HS-5 (cell line): ENCODE measurements at regions not wholly inside any gene's neighbourhood (a gene's known extent, or its start where the extent isn't known, plus 50 kb on each side); places are given as distances from the start of the nearest gene placed in this dataset.

Experiments
- DNase-seq: peaks from one replicate; pipeline ENCODE4 v3.0.0-alpha.2; 2012; ENCODE audit warnings: low read depth

DNA sequence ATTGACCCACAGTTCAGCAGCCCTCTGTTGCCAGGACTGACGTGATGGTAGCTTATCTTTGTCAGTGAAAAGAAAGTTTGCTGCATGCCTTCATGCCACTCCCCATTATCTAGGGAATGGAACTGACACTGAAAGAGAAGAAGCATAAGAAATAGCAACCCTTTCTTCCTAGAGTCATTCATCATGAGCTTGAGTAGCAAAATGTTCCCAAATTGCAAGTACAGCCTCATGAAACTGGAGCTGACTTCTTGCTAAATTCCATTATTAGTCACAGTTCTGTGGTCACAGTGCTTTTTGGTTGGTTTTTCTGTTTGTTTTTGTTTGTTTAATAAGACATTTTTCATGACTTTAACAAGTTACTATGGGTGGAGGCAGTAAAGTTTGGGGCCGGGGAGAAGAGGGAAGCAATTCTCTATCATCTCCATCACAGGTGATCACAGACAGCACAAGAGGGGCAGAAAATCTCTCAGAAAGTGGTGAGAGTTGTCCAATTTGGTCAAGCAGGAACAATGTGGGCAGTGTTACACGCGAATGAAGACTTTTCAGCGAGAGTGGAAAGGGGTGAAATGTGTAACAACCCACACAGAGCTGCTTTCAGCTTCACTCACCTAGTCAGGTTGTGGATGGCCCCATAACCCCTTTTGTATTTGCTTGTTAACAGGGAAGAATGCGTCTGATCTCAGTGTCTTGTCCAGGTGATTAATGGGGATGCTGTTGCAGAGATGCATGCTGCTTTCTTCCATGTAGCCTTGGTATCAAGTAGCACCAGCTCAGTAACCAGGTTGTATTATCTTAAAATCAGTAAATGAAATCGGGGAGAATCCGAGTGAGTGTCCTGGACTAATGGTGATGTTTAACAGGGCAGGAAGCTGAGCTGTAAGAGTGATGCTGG lies 440.4 kb downstream of the DMRT2 start:
- DNase-seq, result no peak

DNA sequence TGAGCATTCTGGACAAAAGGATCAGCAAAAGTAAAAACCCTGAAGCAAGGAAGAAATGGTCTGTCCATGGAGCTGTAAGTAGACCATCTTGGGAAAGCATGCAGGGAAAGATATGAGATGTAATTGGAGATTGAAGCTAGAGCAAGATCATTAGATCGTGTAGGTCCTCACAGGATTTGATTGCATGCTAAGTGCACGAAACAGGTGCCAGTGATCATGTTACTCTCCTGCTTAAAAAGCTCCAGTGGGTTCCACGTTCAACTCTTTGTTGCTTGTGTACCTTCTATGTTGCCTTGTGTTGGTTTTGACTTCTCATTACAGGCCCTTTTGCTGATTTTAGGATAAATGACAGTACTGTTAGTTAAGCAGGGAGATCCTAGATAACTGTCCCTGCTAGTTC lies 442.0 kb downstream of the DMRT2 start:
- DNase-seq, result no peak

DNA sequence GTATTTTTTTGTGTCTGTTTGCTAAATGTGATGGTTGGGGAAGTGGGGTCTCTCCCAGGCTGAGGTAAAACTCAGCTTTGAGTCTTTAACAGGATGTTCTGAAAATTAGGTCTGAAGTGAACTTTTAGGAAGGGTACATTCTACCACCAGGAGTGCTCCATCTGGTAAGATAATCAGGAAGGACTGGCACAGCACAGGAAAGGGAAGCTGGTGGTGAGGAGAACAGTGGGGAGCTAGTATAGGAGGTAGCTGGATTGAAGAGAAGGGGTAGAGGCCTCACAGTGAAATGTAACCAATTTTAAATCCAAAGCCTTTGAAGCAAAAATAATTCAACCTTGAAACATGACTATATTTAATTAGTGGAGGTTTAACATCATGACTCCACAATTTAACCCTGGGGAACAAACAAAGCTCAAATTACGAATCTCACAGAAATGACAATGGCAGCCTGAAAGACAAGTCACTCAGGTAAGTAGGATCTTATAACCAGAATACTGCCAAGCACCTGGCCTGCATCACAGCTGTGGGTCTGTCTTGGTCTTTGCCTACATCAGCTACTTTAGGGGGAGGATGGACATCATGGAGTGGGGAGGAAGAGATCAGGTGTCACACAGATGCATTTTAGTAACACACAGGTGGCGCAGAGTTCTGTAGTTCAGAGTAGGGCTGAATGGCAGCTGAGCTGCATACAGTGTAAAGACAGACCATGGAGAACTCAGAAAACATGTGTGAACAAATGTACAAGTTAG lies 445.3 kb downstream of the DMRT2 start:
- DNase-seq, result no peak

DNA sequence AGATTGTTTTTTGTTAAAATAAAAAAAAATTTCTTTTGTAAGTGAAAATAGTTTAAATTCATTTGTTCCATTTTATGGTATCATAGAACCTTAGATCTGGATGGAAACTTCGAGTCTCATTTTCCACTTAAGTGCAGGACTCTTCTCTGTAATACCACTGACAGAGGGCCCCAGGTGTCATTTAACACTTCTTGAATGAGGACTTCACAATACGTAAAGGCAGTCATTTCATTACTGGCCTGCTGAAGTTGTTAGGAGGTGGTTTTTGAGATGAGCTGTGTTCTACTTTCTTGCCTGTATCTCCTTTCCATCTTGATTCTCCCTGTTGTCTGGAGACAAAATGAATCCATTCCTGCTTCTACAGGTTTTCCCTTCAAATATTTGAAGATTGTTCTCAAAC lies 455.3 kb downstream of the DMRT2 start:
- DNase-seq, result no peak

DNA sequence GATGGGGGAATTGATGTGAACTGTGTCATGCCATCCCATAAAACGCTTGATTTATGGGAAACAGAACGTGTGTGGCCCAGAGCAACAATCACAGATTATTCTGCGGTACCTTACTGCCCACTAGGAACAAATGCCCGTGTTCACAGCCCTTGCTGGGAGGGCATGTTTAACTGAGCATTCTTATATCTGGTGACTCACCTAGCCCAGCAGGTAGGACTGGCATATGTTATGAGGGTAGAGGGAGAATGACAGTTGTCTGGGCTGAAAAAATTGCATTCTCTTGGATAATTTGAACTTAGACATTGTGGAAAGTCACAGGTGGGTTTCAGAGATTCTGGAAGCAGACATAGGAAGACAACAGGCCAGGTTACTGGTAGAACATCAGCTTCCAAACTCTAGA lies 460.6 kb downstream of the DMRT2 start:
- no peak for DNase-seq

DNA sequence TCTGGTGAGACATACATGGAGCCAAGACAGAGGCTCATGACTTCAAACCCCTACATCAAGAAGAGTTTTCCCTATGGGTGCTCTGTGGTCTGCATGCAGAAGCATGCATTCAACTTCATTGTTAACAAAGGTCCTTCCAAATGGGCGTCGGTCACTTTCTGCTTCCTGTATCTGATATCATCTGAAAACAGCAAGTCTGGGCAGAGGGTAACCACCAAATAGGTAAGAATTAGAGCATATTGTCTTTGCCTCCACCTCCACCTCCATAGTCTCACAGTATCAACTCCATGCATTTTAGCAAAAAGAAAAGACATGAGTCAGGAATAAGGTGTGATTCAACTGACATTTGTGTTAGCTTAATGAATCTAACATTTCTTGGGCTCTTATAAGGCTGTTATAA lies 462.9 kb downstream of the DMRT2 start:
- no peak for DNase-seq

DNA sequence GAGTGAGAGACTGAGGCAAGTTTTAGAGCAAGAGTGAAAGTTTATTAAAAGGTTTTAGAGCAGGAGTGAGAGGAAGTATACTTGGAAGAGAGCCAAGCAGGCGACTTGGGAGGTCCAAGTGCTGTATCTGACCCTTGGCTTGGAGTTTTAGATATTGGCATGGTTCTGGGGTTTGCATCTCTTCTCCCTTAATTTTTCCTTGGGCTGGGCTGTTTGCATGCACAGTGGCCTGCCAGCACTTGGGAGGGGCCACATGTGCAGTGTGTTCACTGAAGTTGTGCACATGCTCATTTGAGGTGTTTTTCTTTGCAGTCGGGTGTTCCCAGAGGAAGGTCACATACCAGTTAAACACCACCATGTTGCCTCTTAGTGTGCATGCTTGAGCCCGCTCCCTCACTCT lies 464.1 kb downstream of the DMRT2 start:
- DNase-seq, result no peak

DNA sequence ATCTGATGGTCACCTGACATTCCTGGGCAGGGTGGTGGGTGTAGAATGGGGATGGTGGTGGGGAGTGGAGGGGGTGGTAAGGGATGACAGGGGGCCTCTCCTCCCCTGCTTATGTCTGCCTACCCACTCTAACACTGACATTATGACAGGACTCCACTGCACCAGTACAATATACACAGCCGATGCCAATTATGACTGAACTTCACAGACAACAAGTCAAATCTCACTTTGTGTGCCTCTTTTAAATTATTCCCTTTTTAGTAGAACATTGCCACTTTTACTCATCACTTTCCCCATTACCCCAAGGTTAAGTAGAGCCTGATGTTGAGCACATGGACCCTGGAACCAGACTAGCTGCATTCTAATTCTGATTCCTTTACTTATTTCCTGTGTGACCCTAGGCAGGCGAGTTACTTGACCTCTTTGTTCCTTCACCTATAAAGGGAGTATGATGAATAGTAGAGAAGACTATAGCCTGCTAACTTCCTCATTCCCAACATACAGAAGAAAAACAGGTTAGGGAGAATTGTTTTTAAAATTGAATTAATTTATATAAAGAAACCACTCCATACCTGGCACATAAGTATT lies 464.7 kb downstream of the DMRT2 start:
- DNase-seq, result no peak

DNA sequence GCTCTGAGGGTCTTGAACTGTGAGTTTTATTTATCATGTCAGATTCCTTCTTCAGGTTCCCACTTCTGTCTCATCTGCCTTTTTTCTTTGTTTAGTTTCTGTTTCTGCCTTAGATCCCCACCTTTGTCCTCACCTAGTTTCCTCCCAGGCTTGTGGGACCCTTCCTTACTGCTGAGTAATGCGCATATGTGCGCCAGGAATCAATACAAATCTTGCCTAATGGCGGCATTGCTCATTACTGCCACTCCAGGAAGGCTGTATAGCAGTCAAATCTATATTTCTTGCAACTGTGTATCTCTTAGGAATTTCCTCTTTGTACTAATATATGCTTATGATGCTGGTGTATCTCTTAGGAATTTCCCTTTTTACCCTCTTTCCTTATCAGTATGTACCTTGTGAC lies 465.4 kb downstream of the DMRT2 start:
- no peak for DNase-seq

DNA sequence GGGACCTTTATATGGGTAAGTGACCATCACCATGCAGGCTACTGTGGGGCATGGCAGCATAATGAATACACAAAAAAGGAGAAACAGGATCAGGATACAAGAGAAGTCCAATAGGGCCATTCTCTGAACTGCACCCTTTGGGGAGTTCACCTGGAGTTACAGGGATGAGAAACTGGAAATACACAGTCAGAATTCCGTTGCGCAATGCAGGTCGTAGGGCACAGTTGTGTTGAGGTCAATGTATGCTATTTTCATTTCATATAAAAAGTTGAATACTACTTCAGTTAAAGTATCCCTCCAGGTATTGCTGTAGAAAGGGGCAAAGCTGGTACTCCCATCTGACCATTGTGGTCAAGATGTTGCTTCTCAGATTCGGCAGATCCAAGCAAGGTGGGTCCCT lies 471.4 kb downstream of the DMRT2 start:
- no peak for DNase-seq

DNA sequence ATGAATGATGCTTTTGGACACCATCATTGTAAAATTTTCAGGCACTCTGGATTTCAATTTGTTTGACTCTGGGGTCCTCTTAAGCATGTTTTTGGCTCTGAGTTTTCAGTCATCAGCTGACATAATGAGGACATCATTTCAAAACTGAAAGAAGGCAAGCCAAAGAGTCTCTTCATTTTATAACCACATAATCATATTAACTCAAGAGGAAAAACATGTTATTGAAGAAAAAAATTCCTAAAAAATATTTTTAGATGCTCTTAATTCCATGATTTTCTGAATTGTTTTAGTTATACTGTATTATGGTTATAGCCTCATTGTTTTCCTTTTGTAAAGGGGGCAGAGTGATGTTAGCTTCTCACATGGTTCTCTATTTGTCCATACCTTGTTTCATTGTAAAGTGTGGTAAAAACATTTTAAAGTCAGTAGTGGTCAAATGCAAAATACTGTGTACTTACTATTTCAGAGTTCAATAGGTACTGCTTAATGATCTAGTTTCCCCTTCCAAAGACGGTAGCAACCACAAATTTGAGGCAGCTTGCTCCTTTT lies 472.1 kb downstream of the DMRT2 start:
- no peak for DNase-seq

DNA sequence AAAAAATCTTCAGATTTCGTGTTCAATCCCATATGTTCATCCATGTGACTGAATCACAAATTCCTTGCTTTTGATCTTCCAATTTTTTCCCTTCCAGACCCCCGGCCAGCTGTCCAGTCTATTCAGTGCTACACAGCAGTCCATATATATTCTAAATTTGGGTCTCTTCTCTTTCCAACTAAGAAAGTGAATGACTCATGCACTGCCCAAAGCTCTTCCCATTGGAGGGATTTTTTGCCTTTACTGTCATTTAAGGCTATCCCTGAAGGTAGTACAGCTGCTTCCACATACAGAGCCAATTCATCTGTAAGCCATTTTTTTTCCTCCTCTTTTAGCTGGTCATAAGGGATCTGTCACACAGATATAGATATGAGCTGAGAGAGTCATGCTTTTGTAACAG lies 478.3 kb downstream of the DMRT2 start:
- no peak for DNase-seq

DNA sequence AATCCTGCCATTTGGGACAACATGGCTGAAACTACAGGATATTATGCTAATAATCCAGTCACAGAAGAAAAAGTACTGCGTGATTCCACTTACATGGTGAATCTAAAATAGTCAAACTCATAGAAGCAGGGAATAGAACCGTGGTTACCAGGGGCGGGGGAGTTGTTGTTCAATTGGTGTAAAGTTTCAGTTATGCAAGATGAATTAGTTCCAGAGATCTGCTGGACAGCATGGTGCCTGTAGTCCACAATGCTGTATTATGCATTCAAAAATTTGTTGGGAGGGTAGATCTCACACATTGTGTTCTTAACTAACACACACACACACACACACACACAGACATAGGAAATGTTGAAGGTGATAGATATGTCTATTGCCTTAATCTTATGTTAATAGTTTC lies 480.5 kb downstream of the DMRT2 start:
- no peak for DNase-seq

DNA sequence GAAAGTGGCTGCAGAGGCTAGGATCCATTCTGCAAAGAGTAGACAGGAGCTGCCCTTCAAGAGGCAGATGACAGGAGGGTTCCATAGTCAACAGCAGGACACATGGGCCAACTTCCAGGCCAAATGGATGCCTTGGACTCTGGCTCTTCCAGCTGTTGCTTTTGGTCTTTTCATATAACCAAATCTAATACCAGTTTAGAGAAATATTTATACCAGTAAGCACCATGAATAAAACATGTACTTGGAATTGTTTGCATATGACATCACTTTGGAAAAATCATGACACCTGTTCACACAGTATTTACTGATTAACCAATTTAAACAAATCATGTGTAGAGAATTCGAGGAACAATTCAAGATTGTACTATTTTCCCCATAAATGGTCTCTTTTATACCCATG lies 481.3 kb downstream of the DMRT2 start:
- DNase-seq, result no peak

DNA sequence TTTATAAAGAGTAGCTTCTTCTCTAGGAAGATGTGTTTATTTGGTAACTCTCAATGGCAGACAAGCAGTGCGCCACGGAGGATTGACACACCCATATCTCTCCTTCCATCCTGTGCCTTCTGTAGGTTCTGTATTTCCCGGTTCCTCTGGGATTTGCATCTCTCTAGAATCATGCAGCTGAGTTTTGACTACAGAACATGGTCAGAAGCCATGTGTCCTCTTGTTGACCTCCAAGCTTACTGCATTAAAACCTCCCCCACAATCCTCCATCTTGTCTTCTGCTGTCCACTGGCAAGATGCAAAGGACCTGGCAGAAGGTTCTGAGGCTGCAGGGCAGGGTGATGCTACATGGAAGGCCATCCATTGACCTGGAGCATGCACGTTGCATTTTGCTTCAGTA lies 482.0 kb downstream of the DMRT2 start:
- DNase-seq, result no peak

DNA sequence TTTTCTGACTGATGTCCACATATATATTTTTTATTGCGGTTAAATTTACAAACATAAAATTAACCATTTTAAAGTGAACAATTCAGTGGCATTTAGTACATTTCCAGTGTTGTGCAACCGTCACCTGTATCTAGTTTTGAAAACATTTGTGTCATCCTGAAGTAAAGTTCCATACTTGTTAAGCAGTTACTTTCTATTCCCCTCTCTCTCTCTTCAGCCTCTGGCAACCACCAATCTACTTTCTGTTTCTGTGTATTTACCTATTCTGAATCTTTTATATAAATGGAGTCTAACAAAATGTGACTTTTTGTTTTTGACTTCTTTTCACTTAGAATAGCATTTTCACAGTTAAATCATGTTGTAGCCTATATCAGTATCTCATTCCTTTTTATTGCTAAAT lies 480.1 kb upstream of the SMARCA2 start:
- no peak for DNase-seq

DNA sequence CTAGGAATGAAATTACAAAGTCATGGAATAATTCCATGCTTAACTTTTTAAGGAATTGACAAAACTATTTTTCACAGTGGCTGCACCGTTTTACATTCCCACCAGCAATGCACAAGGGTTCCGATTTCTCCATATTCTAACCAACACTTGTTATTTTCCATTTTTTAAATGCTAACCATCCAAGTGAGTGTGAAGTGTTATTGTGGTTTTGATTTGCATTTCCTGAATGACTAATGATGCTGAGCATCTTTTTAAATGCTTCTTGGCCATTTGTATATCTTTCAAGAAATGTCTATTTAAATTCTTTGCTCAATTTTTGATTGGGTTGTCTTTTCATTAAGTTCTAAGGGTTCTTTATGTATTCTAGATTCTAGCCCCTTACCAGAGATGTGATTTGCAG lies 479.5 kb upstream of the SMARCA2 start:
- DNase-seq, result no peak

DNA sequence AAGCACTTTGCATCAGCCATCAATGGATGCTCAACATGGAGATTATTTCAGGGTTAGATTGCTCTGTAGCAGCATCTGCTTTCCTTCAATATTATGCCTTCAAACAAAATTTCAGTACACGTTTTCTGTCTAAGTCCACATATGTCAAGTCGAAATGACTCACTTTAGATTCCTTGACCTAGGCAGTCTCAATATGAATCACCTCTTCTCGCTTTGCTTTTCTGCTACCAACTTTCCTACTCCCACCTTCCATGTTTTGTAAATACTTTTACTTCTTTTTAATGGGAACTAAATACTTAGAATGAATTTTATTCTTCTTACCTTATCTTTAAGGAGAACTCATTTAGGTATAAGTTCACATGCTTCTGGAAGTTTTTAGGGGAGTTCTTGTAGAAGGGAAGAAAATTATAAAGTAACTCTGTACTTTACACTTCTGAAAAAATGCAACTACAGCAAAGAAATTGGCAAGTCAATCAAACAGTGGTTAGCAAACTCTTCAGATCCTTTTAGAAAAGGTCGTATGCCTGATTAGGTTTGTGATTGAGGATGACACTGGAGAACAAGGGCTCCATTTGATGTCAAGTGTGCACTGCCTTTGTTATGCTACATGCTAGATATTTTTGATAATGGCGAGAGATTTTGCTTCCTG lies 478.5 kb upstream of the SMARCA2 start:
- DNase-seq, result no peak

DNA sequence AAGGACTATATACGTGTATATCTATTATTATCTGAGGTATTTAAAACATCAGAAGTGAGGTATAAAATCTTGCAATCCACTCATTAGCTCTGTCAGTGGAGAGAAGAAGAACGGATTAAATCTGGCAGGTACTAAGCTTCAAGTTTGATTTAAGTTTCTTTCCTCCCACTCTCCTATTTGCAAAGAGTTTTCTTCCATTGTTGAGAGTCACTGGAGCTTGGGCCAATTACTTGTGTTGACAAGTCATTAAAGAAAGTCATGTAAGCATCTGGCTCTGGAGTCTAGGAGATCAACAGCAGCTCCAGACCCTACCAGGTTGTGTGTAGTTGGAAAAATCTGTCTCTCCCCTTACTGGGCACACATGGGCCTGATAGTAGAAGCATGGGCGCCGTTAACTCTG lies 476.8 kb upstream of the SMARCA2 start:
- DNase-seq, result no peak

DNA sequence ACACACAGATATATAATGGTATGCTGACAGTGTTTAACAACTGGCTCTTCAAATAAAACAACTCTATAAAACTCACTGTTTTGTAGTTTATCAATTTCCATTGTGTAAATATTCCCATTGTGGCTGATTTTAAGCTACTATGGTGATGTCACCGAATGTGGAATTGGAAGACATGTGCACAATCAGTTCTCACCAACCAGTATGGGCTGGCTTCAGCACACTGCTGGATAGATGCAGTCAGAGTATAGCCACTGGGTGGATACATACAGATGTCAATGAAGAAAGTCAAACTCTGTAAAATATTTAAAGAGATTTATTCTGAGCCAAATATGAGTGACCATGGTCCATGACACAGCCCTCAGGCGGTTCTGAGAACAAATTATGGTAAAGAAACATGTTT lies 475.9 kb upstream of the SMARCA2 start:
- no peak for DNase-seq

DNA sequence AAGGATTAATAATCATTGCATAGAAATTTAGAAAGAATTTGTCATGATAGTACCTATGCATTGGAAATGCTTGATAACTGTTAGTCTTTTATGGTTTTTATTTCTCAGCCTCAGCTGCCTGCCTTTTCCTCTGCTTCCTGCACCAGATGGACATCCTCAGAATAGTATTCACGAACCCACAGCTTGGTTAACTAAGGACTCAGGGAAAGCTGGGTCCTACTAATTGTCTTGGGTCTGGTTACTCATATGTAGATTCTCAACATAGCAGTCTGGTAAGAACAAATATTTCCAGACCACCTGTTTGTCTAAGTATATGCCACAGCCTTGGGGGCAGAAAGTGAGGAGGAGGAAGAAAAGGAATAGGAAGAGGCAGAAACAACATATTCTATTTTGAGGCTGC lies 464.5 kb upstream of the SMARCA2 start:
- no peak for DNase-seq
